Mesothelial cell of epicardium (in vitro differentiated cells): ENCODE measurements at regions not wholly inside any gene's neighbourhood (a gene's known extent, or its start where the extent isn't known, plus 50 kb on each side); places are given as distances from the start of the nearest gene placed in this dataset.

Source experiments
- DNase-seq, 2 experiments: peaks; one replicate each; pipeline ENCODE4 v3.0.0; 2021; ENCODE audit warnings: low spot score in 2 of 2; ENCODE audit not compliant: unreplicated experiment in 2 of 2
- H3K27ac Mint-ChIP-seq: 2 replicates; pipeline ENCODE4 v1.8.0; 2021; ENCODE audit warnings: mixed read lengths
- H3K27me3 Mint-ChIP-seq: 2 replicates; pipeline ENCODE4 v1.8.0; 2021; ENCODE audit warnings: low read depth, mixed read lengths
- H3K36me3 Mint-ChIP-seq: 2 replicates; pipeline ENCODE4 v1.8.0; 2021; ENCODE audit warnings: mixed read lengths
- H3K4me1 Mint-ChIP-seq: 2 replicates; pipeline ENCODE4 v1.8.0; 2021; ENCODE audit warnings: mixed read lengths
- H3K4me3 Mint-ChIP-seq: 2 replicates; pipeline ENCODE4 v1.8.0; 2021; ENCODE audit warnings: mild to moderate bottlenecking, moderate library complexity, mixed read lengths
- H3K9me3 Mint-ChIP-seq: 2 replicates; pipeline ENCODE4 v1.8.0; 2021; ENCODE audit warnings: mixed read lengths
- CTCF ChIP-seq: fragments of 200-600 bp; sonication (generic); IDR thresholded peaks from one replicate; pipeline ENCODE4 v1.5.0; 2021; ENCODE audit warnings: antibody characterized with exemption; ENCODE audit not compliant: unreplicated experiment

GRCh38 chr9:107992271-107992670, 502.7 kb upstream of the KLF4 start:
- no peaks in the 10 kb centered on the region for H3K4me1 Mint-ChIP-seq
- peaks cover 3% of the 10 kb centered on the region for H3K27me3 Mint-ChIP-seq
- H3K27ac Mint-ChIP-seq = no peak overlapping the region
- no peaks in the 10 kb centered on the region for H3K9me3 Mint-ChIP-seq
- no peak for DNase-seq
- H3K36me3 Mint-ChIP-seq = no peaks in the 10 kb centered on the region
- no peak overlapping the region for H3K4me3 Mint-ChIP-seq
- no peak for TF ChIP-seq CTCF

DNA sequence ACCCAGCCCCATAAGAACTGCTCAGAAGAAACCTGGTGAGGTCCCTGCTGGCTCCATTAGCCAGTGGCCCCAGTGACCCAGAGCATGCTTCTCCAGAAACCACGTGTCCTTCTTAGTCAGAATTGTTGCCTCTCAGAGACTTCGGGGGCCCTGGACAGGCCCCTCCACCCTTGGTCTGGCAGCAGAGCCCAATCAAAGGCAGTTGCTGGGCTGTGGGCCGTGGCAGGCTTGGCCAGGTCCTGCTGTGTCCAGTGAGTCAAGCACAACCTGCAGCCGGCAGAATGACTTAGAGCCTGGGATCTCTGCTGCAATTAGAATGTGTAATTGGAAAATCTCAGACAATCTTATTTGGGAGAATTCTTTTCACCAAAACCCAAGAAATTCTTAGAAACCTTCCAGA, 502.0 kb upstream of the KLF4 start:
- Mint-ChIP-seq H3K27me3 (peaks cover 3% of the 10 kb centered on the region), H3K36me3 (no peaks in the 10 kb centered on the region), H3K9me3 (no peaks in the 10 kb centered on the region), H3K4me3 (no peak overlapping the region), H3K4me1 (no peaks in the 10 kb centered on the region), H3K27ac (no peak overlapping the region)
- DNase-seq = no peak
- no peak for TF ChIP-seq CTCF

- DNase-seq = no peak
- Mint-ChIP-seq H3K9me3 (no peaks in the 10 kb centered on the region), H3K27ac (no peak overlapping the region), H3K36me3 (no peaks in the 10 kb centered on the region), H3K27me3 (peaks cover 3% of the 10 kb centered on the region), H3K4me3 (no peak overlapping the region), H3K4me1 (no peaks in the 10 kb centered on the region)
- TF ChIP-seq CTCF = no peak
Observed at GRCh38 chr9:107989544-107989943, 500.0 kb upstream of the KLF4 start.

DNA sequence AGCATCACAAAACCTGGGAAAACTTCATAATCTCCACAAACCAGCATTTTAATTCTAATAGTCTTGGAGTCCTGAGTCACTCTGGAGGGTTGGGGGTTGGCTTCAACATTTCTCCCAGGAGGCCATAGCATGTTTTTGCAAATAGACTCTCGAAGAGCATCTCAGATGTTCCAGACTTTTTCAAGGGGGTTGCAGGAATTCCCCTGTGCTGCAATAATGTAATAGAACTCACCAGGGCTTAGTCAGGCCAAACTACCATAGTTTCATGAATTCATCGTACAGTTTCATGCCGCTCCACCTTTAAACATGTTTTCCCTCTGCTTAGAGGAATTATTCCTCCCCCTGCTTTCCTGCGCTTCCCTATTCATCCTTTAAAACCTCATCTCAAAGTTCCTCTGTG, 499.5 kb upstream of the KLF4 start:
- Mint-ChIP-seq H3K9me3 (no peaks in the 10 kb centered on the region), H3K27ac (no peak overlapping the region), H3K4me1 (no peaks in the 10 kb centered on the region), H3K4me3 (no peak overlapping the region), H3K27me3 (peaks cover 3% of the 10 kb centered on the region), H3K36me3 (no peaks in the 10 kb centered on the region)
- no peak for DNase-seq
- no peak for TF ChIP-seq CTCF

- H3K36me3 Mint-ChIP-seq = no peaks in the 10 kb centered on the region
- H3K27me3 Mint-ChIP-seq = peaks cover 3% of the 10 kb centered on the region
- no peaks in the 10 kb centered on the region for H3K9me3 Mint-ChIP-seq
- no peak for TF ChIP-seq CTCF
- H3K4me1 Mint-ChIP-seq = no peaks in the 10 kb centered on the region
- no peak overlapping the region for H3K4me3 Mint-ChIP-seq
- H3K27ac Mint-ChIP-seq = no peak overlapping the region
- DNase-seq = no peak
Observed at GRCh38 chr9:107984956-107985355, 495.4 kb upstream of the KLF4 start.

- Mint-ChIP-seq H3K27me3 (no peaks in the 10 kb centered on the region), H3K4me3 (no peak overlapping the region), H3K36me3 (no peaks in the 10 kb centered on the region), H3K4me1 (no peaks in the 10 kb centered on the region), H3K27ac (no peak overlapping the region), H3K9me3 (no peaks in the 10 kb centered on the region)
- no peak for TF ChIP-seq CTCF
- DNase-seq = no peak
Observed at GRCh38 chr9:107983762-107984161, 494.2 kb upstream of the KLF4 start.
